LNCAP (cell line): ENCODE measurements at regions not wholly inside any gene's neighbourhood (a gene's known extent, or its start where the extent isn't known, plus 50 kb on each side); places are given as distances from the start of the nearest gene placed in this dataset.

Experiments used
- CTCF ChIP-seq: fragments of 450-650 bp; IDR thresholded peaks from 2 replicates; pipeline ENCODE4 v1.5.1; 2017; ENCODE audit warnings: mild to moderate bottlenecking

- TF ChIP-seq CTCF = no peak
Observed at GRCh38 chr3:107189158-107189791, 188.0 kb upstream of the CCDC54 start.

GRCh38 chr3:107193116-107193515 lies 184.1 kb upstream of the CCDC54 start:
- TF ChIP-seq CTCF = no peak

GRCh38 chr3:107198581-107199181 lies 178.6 kb upstream of the CCDC54 start:
- no peak for TF ChIP-seq CTCF

- no peak for TF ChIP-seq CTCF
Observed at GRCh38 chr3:107201146-107201545, 176.1 kb upstream of the CCDC54 start.

- TF ChIP-seq CTCF = no peak
Observed at GRCh38 chr3:107204121-107204520, 173.1 kb upstream of the CCDC54 start.

- no peak for TF ChIP-seq CTCF
Observed at GRCh38 chr3:107205358-107205757, 171.9 kb upstream of the CCDC54 start.

GRCh38 chr3:107206141-107206540 lies 171.1 kb upstream of the CCDC54 start:
- TF ChIP-seq CTCF = peak; percentile 58; the same call in 1 of the 2 replicates
